ENCODE measurements at regions not wholly inside any gene's neighbourhood (a gene's known extent, or its start where the extent isn't known, plus 50 kb on each side); places are given as distances from the start of the nearest gene placed in this dataset.

DNA sequence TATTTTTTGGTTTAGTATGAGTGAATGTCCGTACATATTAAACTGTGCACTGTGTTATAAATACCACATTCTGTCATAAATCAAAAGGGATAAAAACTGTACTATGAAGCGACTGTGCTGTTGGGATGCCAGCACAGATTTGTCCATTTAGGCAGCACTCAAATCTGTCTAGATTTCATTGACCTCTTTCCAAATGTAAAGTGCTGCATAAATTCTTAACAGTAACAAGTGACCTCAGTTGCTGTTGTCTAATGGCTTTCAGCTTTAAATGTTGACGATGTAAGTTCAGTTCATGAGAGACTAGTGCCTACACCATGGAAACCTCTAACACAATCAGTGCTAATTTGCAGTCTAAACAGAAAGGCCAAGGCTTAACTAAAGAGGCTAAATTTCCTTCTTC is 531.4 kb upstream of the LMO3 start:
- no peak for TF ChIP-seq CTCF (IDR thresholded peaks at IDR 0.05)
- TF ChIP-seq EP300 (IDR thresholded peaks at IDR 0.05) = no peak
